ENCODE measurements at regions not wholly inside any gene's neighbourhood (a gene's known extent, or its start where the extent isn't known, plus 50 kb on each side); places are given as distances from the start of the nearest gene placed in this dataset.

DNA sequence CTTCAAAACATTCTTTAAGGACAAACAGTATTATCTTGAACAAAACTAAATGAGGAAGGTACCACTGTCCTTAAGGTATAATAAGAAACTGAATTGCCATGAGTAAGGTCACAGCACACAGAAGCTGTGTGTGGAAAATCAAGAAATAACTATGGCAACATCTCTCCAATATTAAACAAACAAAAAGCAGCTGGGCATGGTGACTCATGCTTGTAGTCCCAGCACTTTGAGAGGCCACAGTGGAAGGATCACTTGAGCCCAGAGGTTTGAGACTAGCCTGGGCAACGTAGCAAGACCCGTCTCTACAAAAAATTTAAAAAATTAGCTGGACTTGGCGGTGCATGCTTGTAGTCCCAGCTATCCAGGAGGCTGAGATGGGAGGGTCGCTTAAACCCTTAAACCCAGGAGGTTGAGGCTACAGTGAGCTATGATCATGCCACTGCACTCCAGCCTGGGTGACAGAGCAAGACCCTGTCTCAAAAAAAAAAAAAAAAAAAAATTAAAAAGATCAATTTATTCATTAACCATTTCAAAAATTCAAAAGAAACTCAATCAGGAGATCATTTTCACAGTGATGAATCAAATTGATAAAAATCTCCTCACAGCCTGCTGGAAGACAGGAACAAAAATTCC, 195.4 kb downstream of the SKIDA1 start:
- TF ChIP-seq, protein P1, sequence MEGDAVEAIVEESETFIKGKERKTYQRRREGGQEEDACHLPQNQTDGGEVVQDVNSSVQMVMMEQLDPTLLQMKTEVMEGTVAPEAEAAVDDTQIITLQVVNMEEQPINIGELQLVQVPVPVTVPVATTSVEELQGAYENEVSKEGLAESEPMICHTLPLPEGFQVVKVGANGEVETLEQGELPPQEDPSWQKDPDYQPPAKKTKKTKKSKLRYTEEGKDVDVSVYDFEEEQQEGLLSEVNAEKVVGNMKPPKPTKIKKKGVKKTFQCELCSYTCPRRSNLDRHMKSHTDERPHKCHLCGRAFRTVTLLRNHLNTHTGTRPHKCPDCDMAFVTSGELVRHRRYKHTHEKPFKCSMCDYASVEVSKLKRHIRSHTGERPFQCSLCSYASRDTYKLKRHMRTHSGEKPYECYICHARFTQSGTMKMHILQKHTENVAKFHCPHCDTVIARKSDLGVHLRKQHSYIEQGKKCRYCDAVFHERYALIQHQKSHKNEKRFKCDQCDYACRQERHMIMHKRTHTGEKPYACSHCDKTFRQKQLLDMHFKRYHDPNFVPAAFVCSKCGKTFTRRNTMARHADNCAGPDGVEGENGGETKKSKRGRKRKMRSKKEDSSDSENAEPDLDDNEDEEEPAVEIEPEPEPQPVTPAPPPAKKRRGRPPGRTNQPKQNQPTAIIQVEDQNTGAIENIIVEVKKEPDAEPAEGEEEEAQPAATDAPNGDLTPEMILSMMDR (IDR thresholded peaks at IDR 0.05): no peak
- TF ChIP-seq ZFX (IDR thresholded peaks at IDR 0.05; ENCODE audit: borderline replicate concordance): no peak
